AG09319 (cell line): ENCODE measurements at regions not wholly inside any gene's neighbourhood (a gene's known extent, or its start where the extent isn't known, plus 50 kb on each side); places are given as distances from the start of the nearest gene placed in this dataset.

Experiments
- DNase-seq: peaks from one replicate; pipeline ENCODE4 v3.0.0-alpha.2; 2010; ENCODE audit warnings: low read depth; ENCODE audit errors: extremely low read depth
- CTCF ChIP-seq: IDR thresholded peaks from 2 replicates; pipeline ENCODE4 v1.5.1; 2011; ENCODE audit warnings: low read depth, mild to moderate bottlenecking, inconsistent platforms, low read length, moderate library complexity

GRCh38 chr3:132242790-132243189 lies 74.4 kb upstream of the ACP3 start:
- DNase-seq = no peak
- TF ChIP-seq CTCF = no peak

GRCh38 chr3:132245552-132246142 lies 71.6 kb upstream of the ACP3 start:
- TF ChIP-seq CTCF = no peak
- DNase-seq = no peak

- no peak for TF ChIP-seq CTCF
- DNase-seq = no peak
These were observed 71.0 kb upstream of the ACP3 start for GRCh38 chr3:132246212-132246611.

GRCh38 chr3:132247211-132247610 lies 70.0 kb upstream of the ACP3 start:
- no peak for DNase-seq
- TF ChIP-seq CTCF = no peak

- no peak for TF ChIP-seq CTCF
- DNase-seq = no peak
These were observed 68.7 kb upstream of the ACP3 start for GRCh38 chr3:132248490-132248889.

- peak; percentile 87 for TF ChIP-seq CTCF
- peak; percentile 32 for DNase-seq
These were observed 63.8 kb upstream of the ACP3 start for GRCh38 chr3:132253262-132253878.

- TF ChIP-seq CTCF = no peak
- DNase-seq = no peak
These were observed 63.0 kb upstream of the ACP3 start for GRCh38 chr3:132254076-132254755.
